BJ (cell line): ENCODE measurements at regions not wholly inside any gene's neighbourhood (a gene's known extent, or its start where the extent isn't known, plus 50 kb on each side); places are given as distances from the start of the nearest gene placed in this dataset.
"Not testable (repeated sequence)": the region's sequence is repeated elsewhere in the genome, so short reads cannot be mapped to it uniquely, and the experiment has no call there.

Experiments used
- CTCF ChIA-PET: fragments of 350-600 bp; formaldehyde crosslinking; extraction: SDS; loops from one replicate; lab custom pipeline; 2021; ENCODE audit warnings: antibody characterized with exemption, inconsistent platforms; lab: Yijun Ruan, JAX
- POLR2A ChIA-PET: fragments of 300-600 bp; sonication (Branson Sonifier 250); formaldehyde crosslinking; extraction: SDS; loops from one replicate; lab custom pipeline; 2021; ENCODE audit warnings: antibody characterized with exemption; lab: Charles Lee
- DNase-seq: peaks from one replicate; pipeline ENCODE4 v3.0.0-alpha.2; 2011; ENCODE audit warnings: low read depth
- H3K27me3 ChIP-seq: 2 replicates; pipeline ENCODE4 v1.6.0; 2011; ENCODE audit warnings: low read length; ENCODE audit not compliant: control insufficient read depth, insufficient read depth
- H3K36me3 ChIP-seq: 2 replicates; pipeline ENCODE4 v1.5.1; 2011; ENCODE audit warnings: low read length; ENCODE audit not compliant: control insufficient read depth, insufficient read depth
- H3K4me3 ChIP-seq: 2 replicates; pipeline ENCODE4 v1.5.1; 2011; ENCODE audit warnings: low read depth, mild to moderate bottlenecking, control low read depth, low read length
- TF ChIP-seq, protein P1 (sequence below): IDR thresholded peaks from 2 replicates; pipeline ENCODE4 v1.5.1; 2011; ENCODE audit warnings: low read depth, mild to moderate bottlenecking, control low read depth, inconsistent platforms, low read length, moderate library complexity; ENCODE audit not compliant: insufficient read depth

DNA sequence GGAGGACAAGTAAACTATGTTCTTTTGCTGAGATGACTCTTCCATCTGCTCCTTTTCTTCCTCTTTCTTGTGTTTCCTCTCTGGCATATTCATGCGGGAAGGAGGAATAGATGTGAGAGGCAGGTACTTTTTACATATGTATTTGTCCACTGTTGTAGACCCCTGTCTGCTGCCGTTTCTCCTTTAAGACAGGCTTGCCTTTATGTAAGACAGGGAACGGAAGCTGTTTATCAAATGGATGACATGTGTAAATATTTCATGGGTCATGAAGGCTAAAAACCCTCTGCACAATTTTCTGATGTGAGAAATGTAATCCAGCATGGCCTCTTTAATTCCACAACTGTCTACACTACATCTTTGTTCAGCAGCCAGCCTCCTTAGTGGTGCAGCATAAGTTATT is 1525.5 kb upstream of the NUDT12 start:
- ChIA-PET POLR2A (no interaction called here), CTCF (no interaction called here)
- H3K36me3 ChIP-seq, result no peaks in the 10 kb centered on the region
- TF ChIP-seq, protein P1, sequence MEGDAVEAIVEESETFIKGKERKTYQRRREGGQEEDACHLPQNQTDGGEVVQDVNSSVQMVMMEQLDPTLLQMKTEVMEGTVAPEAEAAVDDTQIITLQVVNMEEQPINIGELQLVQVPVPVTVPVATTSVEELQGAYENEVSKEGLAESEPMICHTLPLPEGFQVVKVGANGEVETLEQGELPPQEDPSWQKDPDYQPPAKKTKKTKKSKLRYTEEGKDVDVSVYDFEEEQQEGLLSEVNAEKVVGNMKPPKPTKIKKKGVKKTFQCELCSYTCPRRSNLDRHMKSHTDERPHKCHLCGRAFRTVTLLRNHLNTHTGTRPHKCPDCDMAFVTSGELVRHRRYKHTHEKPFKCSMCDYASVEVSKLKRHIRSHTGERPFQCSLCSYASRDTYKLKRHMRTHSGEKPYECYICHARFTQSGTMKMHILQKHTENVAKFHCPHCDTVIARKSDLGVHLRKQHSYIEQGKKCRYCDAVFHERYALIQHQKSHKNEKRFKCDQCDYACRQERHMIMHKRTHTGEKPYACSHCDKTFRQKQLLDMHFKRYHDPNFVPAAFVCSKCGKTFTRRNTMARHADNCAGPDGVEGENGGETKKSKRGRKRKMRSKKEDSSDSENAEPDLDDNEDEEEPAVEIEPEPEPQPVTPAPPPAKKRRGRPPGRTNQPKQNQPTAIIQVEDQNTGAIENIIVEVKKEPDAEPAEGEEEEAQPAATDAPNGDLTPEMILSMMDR, result no peak
- DNase-seq, result no peak
- H3K27me3 ChIP-seq, result no peaks in the 10 kb centered on the region
- H3K4me3 ChIP-seq, result no peak overlapping the region

DNA sequence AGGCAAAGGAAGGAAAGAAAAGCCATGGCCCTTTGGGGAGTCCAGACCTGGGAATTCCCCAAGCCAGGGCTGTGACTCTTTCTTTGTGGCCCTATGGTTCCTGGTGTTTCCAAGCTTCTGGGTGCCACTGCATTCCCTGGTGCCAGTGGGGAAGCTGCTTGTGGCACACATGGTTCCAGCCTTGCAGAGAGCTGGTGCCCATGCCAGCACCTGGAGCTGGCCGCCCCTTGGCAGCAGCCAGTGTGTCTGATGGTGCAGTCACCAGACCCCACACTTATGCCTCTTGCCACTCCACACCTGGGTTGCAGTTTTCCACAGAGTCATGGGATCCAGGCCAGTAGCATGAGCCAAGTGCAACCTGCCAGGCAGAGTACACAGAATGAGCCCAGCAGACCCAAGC is 1495.3 kb upstream of the NUDT12 start:
- CTCF ChIA-PET, result no interaction called here
- POLR2A ChIA-PET, result no interaction called here
- H3K4me3 ChIP-seq, result no peak overlapping the region
- no peaks in the 10 kb centered on the region for H3K36me3 ChIP-seq
- DNase-seq, result no peak
- no peaks in the 10 kb centered on the region for H3K27me3 ChIP-seq
- TF ChIP-seq, protein P1, result no peak

DNA sequence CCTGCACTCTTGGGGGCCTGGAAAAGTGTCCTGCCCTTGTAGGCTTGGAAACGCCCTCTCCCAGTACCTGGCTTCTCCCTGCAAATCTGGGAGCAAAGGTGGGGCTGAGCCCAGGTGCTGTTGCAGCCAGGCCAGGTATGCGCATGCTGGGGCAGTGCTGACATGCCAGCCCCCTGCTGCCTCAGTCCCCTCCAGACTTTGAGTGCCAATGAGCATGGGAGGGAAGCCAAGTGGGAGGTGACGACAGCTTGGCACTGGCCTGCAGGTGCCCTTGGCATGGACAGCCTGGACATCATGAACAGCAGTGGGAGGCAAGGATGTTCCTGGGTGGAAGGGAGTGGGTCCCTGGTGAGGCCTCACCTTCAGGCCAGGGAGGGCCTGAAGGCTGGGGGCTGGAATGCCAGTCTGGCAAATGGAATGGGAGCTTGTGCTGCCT is 1494.4 kb upstream of the NUDT12 start:
- CTCF ChIA-PET, result no interaction called here
- H3K27me3 ChIP-seq, result no peaks in the 10 kb centered on the region
- H3K4me3 ChIP-seq, result no peak overlapping the region
- TF ChIP-seq, protein P1, result no peak
- no peak for DNase-seq
- POLR2A ChIA-PET, result no interaction called here
- no peaks in the 10 kb centered on the region for H3K36me3 ChIP-seq

DNA sequence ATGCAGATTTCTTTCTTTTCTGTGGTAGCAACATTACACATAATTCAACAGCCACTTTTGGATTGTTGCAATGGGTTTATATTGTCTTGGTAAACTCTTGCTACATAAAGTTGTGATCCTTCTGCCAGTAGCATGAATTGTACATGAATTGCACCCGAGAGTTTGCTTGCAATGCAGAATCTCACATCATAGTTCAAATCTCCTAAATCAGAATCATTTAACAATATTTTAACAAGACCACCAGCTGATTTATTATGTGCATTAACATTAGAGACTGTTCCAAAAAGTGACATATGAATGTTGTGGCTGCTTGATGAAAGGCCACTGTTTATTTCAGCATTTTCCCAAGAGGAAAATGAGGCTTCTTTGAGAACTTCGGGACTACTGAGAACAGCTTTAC is 1491.8 kb upstream of the NUDT12 start:
- ChIA-PET POLR2A (no interaction called here), CTCF (no interaction called here)

DNA sequence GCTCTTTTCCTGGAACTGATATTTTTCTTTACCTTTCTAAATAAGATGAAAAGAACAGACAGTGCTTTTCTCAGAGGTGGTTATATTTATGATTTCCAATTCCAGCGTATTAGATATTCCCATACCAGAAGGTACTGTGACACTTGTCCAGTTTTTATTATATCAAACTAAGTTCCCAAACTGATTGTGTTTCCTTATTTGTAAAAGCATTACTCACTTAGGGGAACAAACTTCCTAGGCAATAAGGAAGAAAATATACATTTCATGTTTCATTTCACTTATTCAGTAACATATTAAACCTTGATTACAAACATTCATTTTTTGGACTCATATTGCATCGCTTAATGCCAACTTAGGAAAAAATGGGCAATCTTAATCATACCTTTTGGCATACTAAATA is 1480.0 kb upstream of the NUDT12 start:
- Histone ChIP-seq H3K27me3 (no peaks in the 10 kb centered on the region), H3K4me3 (no peak overlapping the region), H3K36me3 (no peaks in the 10 kb centered on the region)
- CTCF ChIA-PET, result no interaction called here
- DNase-seq, result no peak
- POLR2A ChIA-PET, result no interaction called here
- TF ChIP-seq, protein P1, result no peak

More for the DNA sequence above, 1491.8 kb upstream of the NUDT12 start:
- no peaks in the 10 kb centered on the region for H3K27me3 ChIP-seq
- no peak for DNase-seq
- TF ChIP-seq, protein P1, result no peak
- no peaks in the 10 kb centered on the region for H3K36me3 ChIP-seq
- H3K4me3 ChIP-seq, result no peak overlapping the region

DNA sequence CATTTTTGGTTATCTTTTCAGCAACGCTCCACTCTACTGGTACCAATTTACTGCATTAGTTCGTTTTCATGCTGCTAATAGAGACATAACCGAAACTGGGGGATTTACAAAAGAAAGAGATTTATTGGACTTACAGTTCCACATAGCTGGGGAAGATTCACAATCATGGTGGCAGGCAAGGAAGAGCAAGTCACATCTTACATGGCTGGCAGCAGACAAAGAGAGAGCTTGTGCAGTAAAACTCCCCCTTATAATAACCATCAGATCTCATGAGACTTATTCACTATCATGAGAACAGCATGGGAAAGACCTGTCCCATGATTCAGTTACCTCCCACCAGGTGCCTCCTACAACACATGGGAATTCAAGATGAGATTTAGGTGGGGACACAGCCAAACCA is 1474.2 kb upstream of the NUDT12 start:
- H3K4me3 ChIP-seq, H3K36me3 ChIP-seq, DNase-seq, POLR2A ChIA-PET, H3K27me3 ChIP-seq, CTCF ChIA-PET: not testable (repeated sequence)
